GM13977 (cell line): ENCODE measurements at regions not wholly inside any gene's neighbourhood (a gene's known extent, or its start where the extent isn't known, plus 50 kb on each side); places are given as distances from the start of the nearest gene placed in this dataset.

Experiments
- DNase-seq: peaks from one replicate; pipeline ENCODE4 v3.0.0; 2012; ENCODE audit warnings: low spot score
- CTCF ChIP-seq: IDR thresholded peaks from 2 replicates; pipeline ENCODE4 v1.5.1; 2012; ENCODE audit warnings: mild to moderate bottlenecking, control low read depth; ENCODE audit not compliant: insufficient read depth; ENCODE audit errors: extremely low read depth, missing control alignments
- in situ Hi-C: fragments of 300-500 bp; cut with MboI; formaldehyde crosslinking; loops from one replicate; pipeline ENCODE4 v1.12.0; 2022; ENCODE audit warnings: low sequenced_read_pairs, low pct_unique_long_range_greater_than_20kb, mixed read lengths, inconsistent platforms; ENCODE audit not compliant: unreplicated experiment

- DNase-seq, result no peak
- in situ Hi-C loops, result no loop called here
- no peak for TF ChIP-seq CTCF
These were observed 671.9 kb upstream of the CBLB start for GRCh38 chr3:106540743-106541142.

GRCh38 chr3:106542101-106542769 lies 673.4 kb upstream of the CBLB start:
- DNase-seq, result no peak
- no peak for TF ChIP-seq CTCF
- in situ Hi-C loops, result no loop called here

GRCh38 chr3:106552351-106553043 lies 683.7 kb upstream of the CBLB start:
- no peak for TF ChIP-seq CTCF
- DNase-seq, result no peak
- in situ Hi-C loops, result no loop called here

GRCh38 chr3:106560451-106560966 lies 691.7 kb upstream of the CBLB start:
- no peak for DNase-seq
- no peak for TF ChIP-seq CTCF

GRCh38 chr3:106566277-106566676 lies 697.5 kb upstream of the CBLB start:
- DNase-seq, result peak; percentile 56
- in situ Hi-C loops, result no loop called here
- TF ChIP-seq CTCF, result peak; percentile 56

More at GRCh38 chr3:106560451-106560966, 691.7 kb upstream of the CBLB start:
- in situ Hi-C loops, result no loop called here

- no peak for TF ChIP-seq CTCF
- no peak for DNase-seq
- in situ Hi-C loops, result no loop called here
These were observed 701.6 kb upstream of the CBLB start for GRCh38 chr3:106570426-106570825.
